ENCODE measurements at regions not wholly inside any gene's neighbourhood (a gene's known extent, or its start where the extent isn't known, plus 50 kb on each side); places are given as distances from the start of the nearest gene placed in this dataset.

GRCh38 chr4:60259781-60260180 is 940.3 kb upstream of the ADGRL3 start:
- H3K9me3 ChIP-seq (ENCODE audit: low read length), result no peaks in the 10 kb centered on the region
- DNase-seq (ENCODE audit: low spot score), result no peak
- ChIA-PET CTCF (ENCODE audit: low intra/inter-chr PET ratio, low total read pairs) (no interaction called here), POLR2A (no interaction called here)
- no peaks in the 10 kb centered on the region for H3K36me3 ChIP-seq (replicated peaks in 1 of 2; ENCODE audit: control insufficient read depth in 1 of 2, insufficient read depth in 2 of 2, low read length in 2 of 2)
- in situ Hi-C loops (cut with HindIII; ENCODE audit: extremely low pct_ligation_motif_present, low pct_unique_long_range_greater_than_20kb), result no loop called here
- no peak overlapping the region for H3K27ac ChIP-seq (ENCODE audit: extremely low read length, insufficient read depth, low read length)
- TF ChIP-seq TFAP4 (IDR thresholded peaks at IDR 0.05; ENCODE audit: borderline replicate concordance, low read depth) (no peak), ZNF709 (CRISPR knock-in tag; IDR thresholded peaks at IDR 0.05) (no peak), ZNF317 (CRISPR knock-in tag; IDR thresholded peaks at IDR 0.05) (no peak), IRF2 (CRISPR knock-in tag; IDR thresholded peaks at IDR 0.05) (no peak), ZNF232 (CRISPR knock-in tag; IDR thresholded peaks at IDR 0.05; ENCODE audit: borderline replicate concordance) (no peak), PATZ1 (CRISPR knock-in tag; IDR thresholded peaks at IDR 0.05) (no peak), ZNF83 (CRISPR knock-in tag; IDR thresholded peaks at IDR 0.05; ENCODE audit: borderline replicate concordance) (no peak)
- no peak overlapping the region for H3K9ac ChIP-seq (ENCODE audit: insufficient read depth, low read depth, low read length)
- H3K27me3 ChIP-seq (ENCODE audit: control insufficient read depth in 1 of 2, insufficient read depth in 2 of 2, low read length in 2 of 2), result no peaks in the 10 kb centered on the region; a peak in 1 of 5 replicates
- H3K4me3 ChIP-seq (replicated peaks in 1 of 3; ENCODE audit: insufficient read depth in 1 of 3, low read depth in 2 of 3, low read length in 3 of 3), result no peak overlapping the region
- no peak for ATAC-seq
- FAIRE-seq, result no peak
- no peaks in the 10 kb centered on the region for H3K4me1 ChIP-seq (ENCODE audit: insufficient read depth, low read length)
- no TSS peak for BruUV-seq (replicated peaks)
- intact Hi-C loops (cut with micrococcal nuclease; ENCODE audit: unreplicated experiment), result no loop called here
- no peaks in the 10 kb centered on the region for H3K79me2 ChIP-seq (ENCODE audit: insufficient read depth, low read length)
- H4K20me1 ChIP-seq (ENCODE audit: insufficient read depth, low read length), result no peaks in the 10 kb centered on the region
- no peak overlapping the region for H3K4me2 ChIP-seq (ENCODE audit: low read depth, low read length)
- under 1% methylated on average over 5 of the region's 5 CpGs for WGBS (ENCODE audit: low lambda C conversion rate)
- no peak overlapping the region for H2AFZ ChIP-seq (ENCODE audit: low read length)

DNA sequence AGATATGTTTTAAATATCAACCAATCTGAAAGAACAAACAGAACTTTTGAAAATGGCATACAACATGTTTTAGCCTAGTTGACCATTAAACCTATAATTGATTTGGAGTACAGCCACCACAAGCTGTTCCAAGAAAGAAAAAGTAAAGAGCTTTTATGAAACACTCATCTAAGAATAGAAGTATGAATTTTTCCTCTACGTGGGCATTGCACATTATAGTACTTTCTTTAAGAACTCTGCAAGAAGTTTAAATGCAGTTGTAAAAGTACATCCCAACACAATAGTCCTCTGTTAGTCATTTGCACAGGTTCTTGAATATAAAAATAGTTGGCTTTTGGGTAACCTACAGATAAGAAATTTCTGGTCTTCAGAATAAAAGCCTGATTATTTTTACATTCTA is 933.6 kb upstream of the ADGRL3 start:
- WGBS (ENCODE audit: low lambda C conversion rate), result 0% methylated on average over 1 of the region's 1 CpG
- no peaks in the 10 kb centered on the region for H3K27me3 ChIP-seq (ENCODE audit: control insufficient read depth in 1 of 2, insufficient read depth in 2 of 2, low read length in 2 of 2)
- H3K27ac ChIP-seq (ENCODE audit: extremely low read length, insufficient read depth, low read length), result no peak overlapping the region
- in situ Hi-C loops (cut with HindIII; ENCODE audit: extremely low pct_ligation_motif_present, low pct_unique_long_range_greater_than_20kb) (no loop called here), intact Hi-C loops (cut with micrococcal nuclease; ENCODE audit: unreplicated experiment) (no loop called here)
- DNase-seq (ENCODE audit: low spot score) (no peak), ATAC-seq (no peak), FAIRE-seq (no peak)
- no TSS peak for BruUV-seq (replicated peaks)
- peaks cover 17% of the 10 kb centered on the region for H3K9me3 ChIP-seq (ENCODE audit: low read length)
- CTCF ChIA-PET (ENCODE audit: low intra/inter-chr PET ratio, low total read pairs), result no interaction called here
- POLR2A ChIA-PET, result no interaction called here
- no peaks in the 10 kb centered on the region for H3K79me2 ChIP-seq (ENCODE audit: insufficient read depth, low read length)
- H3K4me1 ChIP-seq (ENCODE audit: insufficient read depth, low read length), result no peaks in the 10 kb centered on the region
- H3K36me3 ChIP-seq (replicated peaks in 1 of 2; ENCODE audit: control insufficient read depth in 1 of 2, insufficient read depth in 2 of 2, low read length in 2 of 2), result no peaks in the 10 kb centered on the region
- no peak overlapping the region for H3K4me3 ChIP-seq (replicated peaks in 1 of 3; ENCODE audit: insufficient read depth in 1 of 3, low read depth in 2 of 3, low read length in 3 of 3)
- no peak overlapping the region for H3K4me2 ChIP-seq (ENCODE audit: low read depth, low read length)
- no peak overlapping the region for H2AFZ ChIP-seq (ENCODE audit: low read length)
- H3K9ac ChIP-seq (ENCODE audit: insufficient read depth, low read depth, low read length), result no peak overlapping the region
- H4K20me1 ChIP-seq (ENCODE audit: insufficient read depth, low read length), result no peaks in the 10 kb centered on the region
- TF ChIP-seq DMAP1 (CRISPR knock-in tag; IDR thresholded peaks at IDR 0.05), result no peak
- TF ChIP-seq ZNF205 (CRISPR knock-in tag; IDR thresholded peaks at IDR 0.05), result no peak
- TF ChIP-seq ZNF292 (CRISPR knock-in tag; IDR thresholded peaks at IDR 0.05; ENCODE audit: borderline replicate concordance, low read depth), result no peak
- TF ChIP-seq JDP2 (CRISPR knock-in tag; IDR thresholded peaks at IDR 0.05; ENCODE audit: borderline replicate concordance), result no peak
- no peak for TF ChIP-seq ZNF841 (CRISPR knock-in tag; IDR thresholded peaks at IDR 0.05; ENCODE audit: borderline replicate concordance)
- no peak for TF ChIP-seq NBN (conservative IDR thresholded peaks at IDR 0.05)
- TF ChIP-seq MEIS2 (CRISPR knock-in tag; IDR thresholded peaks at IDR 0.05), result no peak
- no peak for TF ChIP-seq ARID4A (CRISPR knock-in tag; IDR thresholded peaks at IDR 0.05; ENCODE audit: borderline replicate concordance)
